Transverse colon (tissue), 4 donors: ENCODE measurements at regions not wholly inside any gene's neighbourhood (a gene's known extent, or its start where the extent isn't known, plus 50 kb on each side); places are given as distances from the start of the nearest gene placed in this dataset.

ENCODE experiments used
- DNase-seq: peaks from one replicate; pipeline ENCODE4 v3.0.0-alpha.2; 2019
- H3K27ac ChIP-seq, 4 donors: fragments of 200-600 bp; sonication (generic); 2 replicates each; pipeline ENCODE4 v1.5.1; 2016 to 2018; ENCODE audit warnings: inconsistent platforms in 4 of 4
- H3K27me3 ChIP-seq: fragments of 200-600 bp; sonication (generic); 2 replicates; pipeline ENCODE4 v1.5.1; 2017; ENCODE audit warnings: inconsistent platforms
- H3K36me3 ChIP-seq, 4 donors: fragments of 200-600 bp; sonication (generic); 2 replicates each; pipeline ENCODE4 v1.5.1; 2017 to 2019; ENCODE audit warnings: inconsistent platforms in 4 of 4
- H3K4me1 ChIP-seq, 4 donors: fragments of 200-600 bp; sonication (generic); 2 replicates each; pipeline ENCODE4 v1.5.1; 2017 to 2020; ENCODE audit warnings: inconsistent platforms in 4 of 4
- H3K4me3 ChIP-seq, 4 donors: fragments of 200-600 bp; sonication (generic); 1 replicate in 1 of 4; 2 replicates in 3 of 4; pipeline versions ENCODE4 v1.5.1 to v1.6.1; 2017 to 2019; ENCODE audit warnings: inconsistent platforms in 4 of 4
- H3K9me3 ChIP-seq, 2 donors: fragments of 200-600 bp; sonication (generic); 2 replicates each; pipeline ENCODE4 v1.5.1; 2017 to 2019; ENCODE audit warnings: inconsistent platforms in 2 of 2
- EP300 ChIP-seq: sonication (generic); formaldehyde crosslinking; IDR thresholded peaks from one replicate; pipeline ENCODE4 v1.6.1; 2017; ENCODE audit warnings: antibody characterized with exemption, low read depth
- POLR2A ChIP-seq: fragments of 450-650 bp; IDR thresholded peaks from one replicate; pipeline ENCODE4 v1.6.1; 2016; ENCODE audit warnings: antibody characterized with exemption, mild to moderate bottlenecking, moderate library complexity
- POLR2AphosphoS5 ChIP-seq, 3 donors: sonication (generic); formaldehyde crosslinking; IDR thresholded peaks; one replicate each; pipeline ENCODE4 v1.6.1; 2016; ENCODE audit warnings: antibody characterized with exemption in 3 of 3
- WGBS, 2 donors: methylation state at CpG; one replicate each; pipeline ENCODE4 v1.1.5; 2018; ENCODE audit warnings: low coverage in 1 of 2; 5-methylcytosine and 5-hydroxymethylcytosine counted together
- in situ Hi-C, 4 donors: fragments of 200-750 bp; cut with MboI; loops; one replicate each; pipeline versions ENCODE4 v1.15.0 to v1.15.1; 2017; ENCODE audit warnings: low sequenced_read_pairs in 3 of 4, low pct_ligation_motif_present in 1 of 4, low pct_unique_long_range_greater_than_20kb in 1 of 4
- intact Hi-C: fragments of 100-400 bp; cut with DNase I; formaldehyde crosslinking; loops from one replicate; pipeline ENCODE4 v1.15.1; 2023; ENCODE audit warnings: low total_unique reads
- TF ChIP-seq, protein P1 (sequence below), 5 experiments: fragments of 200-600 bp in 3 of 5; fragments of 450-650 bp in 2 of 5; sonication (generic) in 3 of 5; IDR thresholded peaks; 1 replicate in 2 of 5; 2 replicates in 3 of 5; pipeline ENCODE4 v1.5.1; 2016 to 2017; ENCODE audit warnings: antibody characterized with exemption in 5 of 5, inconsistent platforms in 3 of 5, mild to moderate bottlenecking in 2 of 5, moderate library complexity in 1 of 5

DNA sequence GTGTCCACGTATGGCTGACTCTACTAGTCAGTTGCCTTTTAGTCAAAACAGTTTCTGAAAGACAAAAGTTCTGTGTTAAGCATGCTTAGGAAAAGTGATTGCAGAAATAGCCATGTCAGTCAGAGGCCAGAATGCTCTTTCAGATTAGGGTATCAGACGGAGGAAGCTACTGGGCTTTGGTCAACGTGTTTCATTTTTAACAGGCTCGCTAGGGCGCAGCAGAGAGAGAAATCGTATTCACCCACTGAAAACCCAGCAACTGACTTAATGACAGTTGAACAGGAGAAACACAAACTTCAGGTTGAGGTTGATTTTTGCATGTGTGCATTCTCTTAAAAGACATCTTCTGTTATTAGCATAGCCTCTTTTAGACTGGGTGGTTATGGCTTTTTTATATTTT, 322.6 kb upstream of the KIAA1217 start:
- DNase-seq, result no peak

DNA sequence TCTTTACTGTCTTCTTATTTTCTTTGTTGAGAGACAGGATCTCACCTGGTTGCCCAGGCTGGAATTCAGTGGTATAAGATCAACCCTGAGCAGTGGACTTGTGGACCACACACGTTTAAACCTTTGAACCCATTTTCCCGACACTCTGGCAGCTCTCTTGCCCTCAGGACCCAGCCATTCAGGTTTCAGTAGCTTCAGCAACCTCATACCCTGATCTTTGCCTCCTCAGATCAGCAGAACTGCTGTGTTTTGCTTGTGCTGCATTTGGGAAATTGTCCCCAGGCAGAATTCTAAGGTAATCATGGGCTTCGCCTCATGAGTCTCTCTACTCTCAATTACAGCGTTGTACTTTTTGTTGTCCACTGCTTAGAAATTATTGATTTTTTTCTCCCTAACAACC, 317.6 kb upstream of the KIAA1217 start:
- Histone ChIP-seq H3K36me3 (no peaks in the 10 kb centered on the region), H3K4me1 (no peaks in the 10 kb centered on the region), H3K9me3 (no peaks in the 10 kb centered on the region), H3K4me3 (no peak overlapping the region), H3K27me3 (no peaks in the 10 kb centered on the region), H3K27ac (no peak overlapping the region)
- in situ Hi-C loops, result no loop called here
- 67 to 74% methylated on average over 3 to 4 of the region's 4 CpGs for WGBS, 2 donors
- TF ChIP-seq POLR2AphosphoS5 (IDR thresholded peaks at IDR 0.05), result no peak
- TF ChIP-seq POLR2A, result no peak
- TF ChIP-seq, protein P1, sequence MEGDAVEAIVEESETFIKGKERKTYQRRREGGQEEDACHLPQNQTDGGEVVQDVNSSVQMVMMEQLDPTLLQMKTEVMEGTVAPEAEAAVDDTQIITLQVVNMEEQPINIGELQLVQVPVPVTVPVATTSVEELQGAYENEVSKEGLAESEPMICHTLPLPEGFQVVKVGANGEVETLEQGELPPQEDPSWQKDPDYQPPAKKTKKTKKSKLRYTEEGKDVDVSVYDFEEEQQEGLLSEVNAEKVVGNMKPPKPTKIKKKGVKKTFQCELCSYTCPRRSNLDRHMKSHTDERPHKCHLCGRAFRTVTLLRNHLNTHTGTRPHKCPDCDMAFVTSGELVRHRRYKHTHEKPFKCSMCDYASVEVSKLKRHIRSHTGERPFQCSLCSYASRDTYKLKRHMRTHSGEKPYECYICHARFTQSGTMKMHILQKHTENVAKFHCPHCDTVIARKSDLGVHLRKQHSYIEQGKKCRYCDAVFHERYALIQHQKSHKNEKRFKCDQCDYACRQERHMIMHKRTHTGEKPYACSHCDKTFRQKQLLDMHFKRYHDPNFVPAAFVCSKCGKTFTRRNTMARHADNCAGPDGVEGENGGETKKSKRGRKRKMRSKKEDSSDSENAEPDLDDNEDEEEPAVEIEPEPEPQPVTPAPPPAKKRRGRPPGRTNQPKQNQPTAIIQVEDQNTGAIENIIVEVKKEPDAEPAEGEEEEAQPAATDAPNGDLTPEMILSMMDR (IDR thresholded peaks at IDR 0.05), result no peak
- TF ChIP-seq EP300, result no peak
- intact Hi-C loops, result no loop called here
- DNase-seq, result no peak

More for the DNA sequence above, 322.6 kb upstream of the KIAA1217 start:
- 54 to 76% methylated on average over 6 of the region's 6 CpGs for WGBS, 2 donors
- Histone ChIP-seq H3K27ac (no peak overlapping the region), H3K36me3 (no peaks in the 10 kb centered on the region), H3K9me3 (no peaks in the 10 kb centered on the region), H3K4me1 (no peaks in the 10 kb centered on the region), H3K4me3 (no peak overlapping the region), H3K27me3 (no peaks in the 10 kb centered on the region)
- intact Hi-C loops (no loop called here), in situ Hi-C loops (no loop called here)
- TF ChIP-seq POLR2A (no peak), POLR2AphosphoS5 (IDR thresholded peaks at IDR 0.05) (no peak), EP300 (no peak)
- TF ChIP-seq, protein P1 (IDR thresholded peaks at IDR 0.05), result no peak

DNA sequence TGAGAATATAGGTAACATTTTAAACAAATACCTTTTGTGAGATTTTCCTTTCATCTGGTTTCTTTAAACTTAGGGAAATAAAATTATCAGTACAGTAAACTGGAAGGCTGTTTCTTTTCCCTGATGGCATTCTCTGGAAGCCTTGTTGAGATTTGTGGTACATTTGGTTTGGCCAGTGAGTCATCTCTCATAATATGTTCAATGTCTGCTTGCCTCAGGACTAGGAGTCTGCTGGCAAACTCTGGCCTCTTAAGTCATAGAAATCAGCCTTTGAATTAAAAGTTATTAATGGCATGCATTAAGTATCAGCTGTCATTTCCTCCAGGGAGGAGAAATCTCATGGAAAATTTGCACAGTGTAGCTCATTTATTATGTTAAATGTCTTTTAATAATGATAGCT, 316.6 kb upstream of the KIAA1217 start:
- TF ChIP-seq, protein P1 (IDR thresholded peaks at IDR 0.05), result no peak
- TF ChIP-seq EP300 (no peak), POLR2AphosphoS5 (IDR thresholded peaks at IDR 0.05) (no peak), POLR2A (no peak)
- Histone ChIP-seq H3K9me3 (no peaks in the 10 kb centered on the region), H3K4me1 (no peaks in the 10 kb centered on the region), H3K4me3 (no peak overlapping the region), H3K27ac (no peak overlapping the region), H3K27me3 (no peaks in the 10 kb centered on the region), H3K36me3 (no peaks in the 10 kb centered on the region)
- DNase-seq, result no peak
- in situ Hi-C loops, result no loop called here
- intact Hi-C loops, result no loop called here

DNA sequence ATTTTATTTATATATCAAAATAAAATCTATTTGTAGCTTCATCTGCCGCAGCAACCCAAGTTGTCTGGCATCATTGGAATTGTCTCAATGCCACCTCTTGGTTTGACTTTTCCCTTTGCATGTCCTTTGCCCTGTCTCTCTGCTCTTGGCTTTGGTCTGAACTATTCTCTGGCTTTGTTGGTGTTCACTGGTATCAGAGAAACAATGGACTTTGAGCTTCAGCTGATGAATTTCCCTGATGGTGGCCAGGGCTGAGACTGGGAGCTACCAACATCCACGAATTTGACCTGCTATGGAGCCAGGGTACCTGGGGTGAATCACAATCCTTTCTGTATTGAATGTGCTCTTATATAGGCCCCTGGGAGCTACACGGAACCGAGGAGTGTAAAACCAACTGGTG, 311.7 kb upstream of the KIAA1217 start:
- 73 to 84% methylated on average over 3 to 4 of the region's 4 CpGs for WGBS, 2 donors
- no peak for DNase-seq
- Histone ChIP-seq H3K36me3 (no peaks in the 10 kb centered on the region), H3K27ac (no peak overlapping the region), H3K9me3 (no peaks in the 10 kb centered on the region), H3K4me3 (no peak overlapping the region), H3K27me3 (no peaks in the 10 kb centered on the region), H3K4me1 (no peaks in the 10 kb centered on the region)
- intact Hi-C loops (no loop called here), in situ Hi-C loops (no loop called here)
- TF ChIP-seq POLR2AphosphoS5 (IDR thresholded peaks at IDR 0.05) (no peak), EP300 (no peak), POLR2A (no peak)
- TF ChIP-seq, protein P1 (IDR thresholded peaks at IDR 0.05), result no peak
